HEK293T (cell line): ENCODE measurements at regions not wholly inside any gene's neighbourhood (a gene's known extent, or its start where the extent isn't known, plus 50 kb on each side); places are given as distances from the start of the nearest gene placed in this dataset.

Source experiments
- CTCF ChIA-PET: fragments of 350-600 bp; formaldehyde crosslinking; extraction: SDS; loops from one replicate; lab custom pipeline; 2021; ENCODE audit warnings: antibody characterized with exemption, inconsistent platforms; lab: Yijun Ruan, JAX
- POLR2A ChIA-PET: fragments of 350-600 bp; formaldehyde crosslinking; extraction: SDS; loops from one replicate; lab custom pipeline; 2020; ENCODE audit warnings: antibody characterized with exemption, inconsistent platforms; lab: Yijun Ruan, JAX
- DNase-seq: peaks from one replicate; pipeline ENCODE4 v3.0.0; 2012; ENCODE audit warnings: mixed read lengths; ENCODE audit errors: extremely low spot score
- ARNT ChIP-seq: fragments of 450-650 bp; IDR thresholded peaks from 2 replicates; pipeline ENCODE4 v1.6.1; 2017; ENCODE audit warnings: mild to moderate bottlenecking
- BHLHE40 ChIP-seq: fragments of 450-650 bp; IDR thresholded peaks from 2 replicates; pipeline ENCODE4 v1.6.1; 2016; ENCODE audit warnings: mild to moderate bottlenecking, moderate library complexity, borderline replicate concordance
- CTBP1 ChIP-seq: fragments of 450-650 bp; IDR thresholded peaks from 2 replicates; pipeline ENCODE4 v1.6.1; 2016; ENCODE audit warnings: borderline replicate concordance
- ELF4 ChIP-seq: fragments of 450-650 bp; IDR thresholded peaks from 2 replicates; pipeline ENCODE4 v1.6.1; 2017; ENCODE audit warnings: antibody characterized with exemption
- FOXA1 ChIP-seq: fragments of 450-650 bp; IDR thresholded peaks from 2 replicates; pipeline ENCODE4 v1.6.1; 2016; ENCODE audit warnings: mild to moderate bottlenecking
- FOXK2 ChIP-seq: fragments of 450-650 bp; IDR thresholded peaks from 2 replicates; pipeline ENCODE4 v1.6.1; 2016; ENCODE audit warnings: mild to moderate bottlenecking
- FOXM1 ChIP-seq: fragments of 450-650 bp; IDR thresholded peaks from 2 replicates; pipeline ENCODE4 v1.6.1; 2017; ENCODE audit warnings: mild to moderate bottlenecking, borderline replicate concordance
- HDGF ChIP-seq: fragments of 450-650 bp; IDR thresholded peaks from 2 replicates; pipeline ENCODE4 v1.6.1; 2017; ENCODE audit warnings: antibody characterized with exemption, borderline replicate concordance
- L3MBTL2 ChIP-seq: fragments of 450-650 bp; conservative IDR thresholded peaks from 2 replicates; pipeline ENCODE4 v1.6.1; 2016; ENCODE audit warnings: mild to moderate bottlenecking
- LEF1 ChIP-seq: fragments of 450-650 bp; IDR thresholded peaks from 2 replicates; pipeline ENCODE4 v1.6.1; 2017; ENCODE audit warnings: mild to moderate bottlenecking, borderline replicate concordance
- NFRKB ChIP-seq: fragments of 450-650 bp; IDR thresholded peaks from 2 replicates; pipeline ENCODE4 v1.6.1; 2016; ENCODE audit warnings: mild to moderate bottlenecking, moderate library complexity
- PKNOX1 ChIP-seq: fragments of 450-650 bp; IDR thresholded peaks from 2 replicates; pipeline ENCODE4 v1.6.1; 2016
- SP1 ChIP-seq: fragments of 450-650 bp; IDR thresholded peaks from 2 replicates; pipeline ENCODE4 v1.6.1; 2017
- SUZ12 ChIP-seq: fragments of 450-650 bp; IDR thresholded peaks from 2 replicates; pipeline ENCODE4 v1.6.1; 2016; ENCODE audit warnings: mild to moderate bottlenecking
- TARDBP ChIP-seq: fragments of 450-650 bp; IDR thresholded peaks from 2 replicates; pipeline ENCODE4 v1.6.1; 2016
- ZNF384 ChIP-seq: fragments of 450-650 bp; IDR thresholded peaks from 2 replicates; pipeline ENCODE4 v1.6.1; 2016

- ChIA-PET CTCF (no interaction called here), POLR2A (no interaction called here)
- peak; percentile 68 for TF ChIP-seq CTBP1
- TF ChIP-seq ARNT = no peak
- peak; percentile 74 for TF ChIP-seq PKNOX1
- TF ChIP-seq FOXA1 = peak; percentile 46; the same call in 1 of the 2 replicates
- no peak for DNase-seq
Measured at GRCh38 chr4:19684084-19684483, 567.6 kb upstream of the SLIT2 start.

GRCh38 chr4:19683426-19683825 is 568.3 kb upstream of the SLIT2 start:
- POLR2A ChIA-PET = no interaction called here
- no peak for TF ChIP-seq SUZ12
- no peak for TF ChIP-seq SP1
- no peak for TF ChIP-seq NFRKB
- TF ChIP-seq FOXA1 = no peak
- no peak for TF ChIP-seq PKNOX1
- TF ChIP-seq ARNT = no peak
- CTCF ChIA-PET = no interaction called here

GRCh38 chr4:19677211-19677610 is 574.5 kb upstream of the SLIT2 start:
- POLR2A ChIA-PET = no interaction called here
- CTCF ChIA-PET = no interaction called here

More at GRCh38 chr4:19683426-19683825, 568.3 kb upstream of the SLIT2 start:
- no peak for DNase-seq

GRCh38 chr4:19675172-19675811 is 576.4 kb upstream of the SLIT2 start:
- DNase-seq = no peak
- no peak for TF ChIP-seq SUZ12
- no peak for TF ChIP-seq ARNT
- TF ChIP-seq NFRKB = no peak
- no peak for TF ChIP-seq ELF4
- TF ChIP-seq SP1 = no peak
- no peak for TF ChIP-seq ZNF384
- TF ChIP-seq LEF1 = no peak
- no peak for TF ChIP-seq CTBP1
- TF ChIP-seq FOXA1 = no peak
- no peak for TF ChIP-seq BHLHE40
- ChIA-PET CTCF (interaction anchor here (0.6 kb wide), 1 partner anchor 50 kb away, joined by 3 read pairs; no protein-coding TSS in a partner anchor), POLR2A (no interaction called here)

More at GRCh38 chr4:19677211-19677610, 574.5 kb upstream of the SLIT2 start:
- TF ChIP-seq L3MBTL2 = no peak
- TF ChIP-seq NFRKB = no peak
- no peak for TF ChIP-seq LEF1
- no peak for TF ChIP-seq BHLHE40
- TF ChIP-seq HDGF = no peak
- no peak for TF ChIP-seq SP1
- no peak for TF ChIP-seq FOXK2
- TF ChIP-seq ARNT = no peak
- no peak for TF ChIP-seq FOXA1
- DNase-seq = no peak

- no peak for DNase-seq
- no peak for TF ChIP-seq FOXA1
- TF ChIP-seq NFRKB = no peak
- no peak for TF ChIP-seq BHLHE40
- TF ChIP-seq CTBP1 = no peak
- ChIA-PET CTCF (no interaction called here), POLR2A (no interaction called here)
Measured at GRCh38 chr4:19659101-19659500, 592.6 kb upstream of the SLIT2 start.

GRCh38 chr4:19657856-19658255 is 593.8 kb upstream of the SLIT2 start:
- no peak for DNase-seq
- CTCF ChIA-PET = no interaction called here
- POLR2A ChIA-PET = no interaction called here
- TF ChIP-seq SP1 = no peak
- no peak for TF ChIP-seq TARDBP
- TF ChIP-seq ZNF384 = no peak
- TF ChIP-seq NFRKB = no peak
- no peak for TF ChIP-seq SUZ12
- no peak for TF ChIP-seq LEF1
- TF ChIP-seq HDGF = no peak
- TF ChIP-seq L3MBTL2 = no peak
- no peak for TF ChIP-seq FOXM1
- no peak for TF ChIP-seq ARNT
- TF ChIP-seq CTBP1 = no peak
- TF ChIP-seq BHLHE40 = no peak
- no peak for TF ChIP-seq ELF4
- TF ChIP-seq FOXA1 = no peak
- TF ChIP-seq PKNOX1 = no peak
- TF ChIP-seq FOXK2 = no peak

GRCh38 chr4:19655666-19656065 is 596.0 kb upstream of the SLIT2 start:
- POLR2A ChIA-PET = no interaction called here
- CTCF ChIA-PET = interaction anchor here (0.6 kb wide), 1 partner anchor 173 kb away, joined by 4 read pairs; no protein-coding TSS in a partner anchor

More at GRCh38 chr4:19655666-19656065, 596.0 kb upstream of the SLIT2 start:
- no peak for DNase-seq
- no peak for TF ChIP-seq FOXA1
- TF ChIP-seq LEF1 = no peak
- no peak for TF ChIP-seq ELF4
- TF ChIP-seq SP1 = no peak
- TF ChIP-seq L3MBTL2 = no peak
- no peak for TF ChIP-seq ZNF384
- no peak for TF ChIP-seq SUZ12
- no peak for TF ChIP-seq ARNT
- TF ChIP-seq NFRKB = no peak
- TF ChIP-seq BHLHE40 = no peak
- TF ChIP-seq TARDBP = no peak
- TF ChIP-seq CTBP1 = no peak
- TF ChIP-seq HDGF = no peak
- no peak for TF ChIP-seq PKNOX1
- TF ChIP-seq FOXK2 = no peak
- no peak for TF ChIP-seq FOXM1
